HEK293T (cell line): ENCODE measurements at regions not wholly inside any gene's neighbourhood (a gene's known extent, or its start where the extent isn't known, plus 50 kb on each side); places are given as distances from the start of the nearest gene placed in this dataset.

Source experiments
- BHLHE40 ChIP-seq: fragments of 450-650 bp; IDR thresholded peaks from 2 replicates; pipeline ENCODE4 v1.6.1; 2016; ENCODE audit warnings: mild to moderate bottlenecking, moderate library complexity, borderline replicate concordance
- ELF4 ChIP-seq: fragments of 450-650 bp; IDR thresholded peaks from 2 replicates; pipeline ENCODE4 v1.6.1; 2017; ENCODE audit warnings: antibody characterized with exemption
- FOXA1 ChIP-seq: fragments of 450-650 bp; IDR thresholded peaks from 2 replicates; pipeline ENCODE4 v1.6.1; 2016; ENCODE audit warnings: mild to moderate bottlenecking
- FOXM1 ChIP-seq: fragments of 450-650 bp; IDR thresholded peaks from 2 replicates; pipeline ENCODE4 v1.6.1; 2017; ENCODE audit warnings: mild to moderate bottlenecking, borderline replicate concordance
- HDGF ChIP-seq: fragments of 450-650 bp; IDR thresholded peaks from 2 replicates; pipeline ENCODE4 v1.6.1; 2017; ENCODE audit warnings: antibody characterized with exemption, borderline replicate concordance
- L3MBTL2 ChIP-seq: fragments of 450-650 bp; conservative IDR thresholded peaks from 2 replicates; pipeline ENCODE4 v1.6.1; 2016; ENCODE audit warnings: mild to moderate bottlenecking
- LEF1 ChIP-seq: fragments of 450-650 bp; IDR thresholded peaks from 2 replicates; pipeline ENCODE4 v1.6.1; 2017; ENCODE audit warnings: mild to moderate bottlenecking, borderline replicate concordance
- NFRKB ChIP-seq: fragments of 450-650 bp; IDR thresholded peaks from 2 replicates; pipeline ENCODE4 v1.6.1; 2016; ENCODE audit warnings: mild to moderate bottlenecking, moderate library complexity
- SUZ12 ChIP-seq: fragments of 450-650 bp; IDR thresholded peaks from 2 replicates; pipeline ENCODE4 v1.6.1; 2016; ENCODE audit warnings: mild to moderate bottlenecking
- TF ChIP-seq, protein P1 (sequence below): fragments of 450-650 bp; IDR thresholded peaks from 2 replicates; pipeline ENCODE4 v1.6.1; 2016

GRCh38 chr9:18183974-18184373 lies 290.0 kb upstream of the ADAMTSL1 start:
- TF ChIP-seq FOXM1 (no peak), SUZ12 (no peak), L3MBTL2 (no peak), BHLHE40 (no peak), ELF4 (no peak), LEF1 (no peak), NFRKB (no peak), FOXA1 (no peak), HDGF (no peak)
- TF ChIP-seq, protein P1, sequence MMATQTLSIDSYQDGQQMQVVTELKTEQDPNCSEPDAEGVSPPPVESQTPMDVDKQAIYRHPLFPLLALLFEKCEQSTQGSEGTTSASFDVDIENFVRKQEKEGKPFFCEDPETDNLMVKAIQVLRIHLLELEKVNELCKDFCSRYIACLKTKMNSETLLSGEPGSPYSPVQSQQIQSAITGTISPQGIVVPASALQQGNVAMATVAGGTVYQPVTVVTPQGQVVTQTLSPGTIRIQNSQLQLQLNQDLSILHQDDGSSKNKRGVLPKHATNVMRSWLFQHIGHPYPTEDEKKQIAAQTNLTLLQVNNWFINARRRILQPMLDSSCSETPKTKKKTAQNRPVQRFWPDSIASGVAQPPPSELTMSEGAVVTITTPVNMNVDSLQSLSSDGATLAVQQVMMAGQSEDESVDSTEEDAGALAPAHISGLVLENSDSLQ = no peak
